ENCODE measurements at regions not wholly inside any gene's neighbourhood (a gene's known extent, or its start where the extent isn't known, plus 50 kb on each side); places are given as distances from the start of the nearest gene placed in this dataset.

- Histone ChIP-seq H3K9ac (ENCODE audit: low read depth, low read length) (no peak overlapping the region), H3K4me3 (ENCODE audit: low read length) (no peak overlapping the region)
Observed at GRCh38 chr20:21653628-21654027, 51.8 kb upstream of the PAX1 start.

DNA sequence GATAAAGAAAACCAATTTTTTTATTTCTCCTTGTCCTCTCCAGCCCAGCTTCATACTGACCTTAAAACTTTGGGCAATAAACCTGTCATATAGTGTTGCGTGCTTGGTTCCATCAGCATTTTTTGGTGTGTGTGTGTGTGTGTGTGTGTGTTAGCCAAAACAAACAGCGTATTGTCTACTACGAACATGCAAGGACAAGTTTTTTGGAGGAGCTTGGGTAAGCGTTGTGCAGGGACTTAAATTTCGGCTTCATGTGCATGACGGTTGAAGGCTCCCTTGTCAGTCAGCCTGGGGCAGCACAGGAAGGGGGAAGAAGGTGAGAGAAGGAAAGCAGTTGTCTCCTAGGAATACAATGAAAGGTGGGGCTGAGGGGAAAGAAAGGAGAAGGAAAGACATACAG lies 62.0 kb upstream of the PAX1 start:
- H3K4me3 ChIP-seq (ENCODE audit: low read length) = no peak overlapping the region
- H3K36me3 ChIP-seq (ENCODE audit: insufficient read depth, low read depth, low read length) = no peaks in the 10 kb centered on the region
- no peak overlapping the region for H3K9ac ChIP-seq (ENCODE audit: low read depth, low read length)
- no peaks in the 10 kb centered on the region for H3K4me1 ChIP-seq (ENCODE audit: insufficient read depth, low read length)
- no peak overlapping the region for H3K27ac ChIP-seq (ENCODE audit: low read length)
- no peaks in the 10 kb centered on the region; the same call in 1 of the 2 replicates for H3K27me3 ChIP-seq (ENCODE audit: insufficient read depth, low read length)
- peaks cover 7% of the 10 kb centered on the region; the same call in 1 of the 2 replicates for H3K9me3 ChIP-seq (ENCODE audit: insufficient read depth, low read depth, low read length)

More at GRCh38 chr20:21653628-21654027, 51.8 kb upstream of the PAX1 start:
- Histone ChIP-seq H3K9me3 (ENCODE audit: insufficient read depth, low read depth, low read length) (no peaks in the 10 kb centered on the region), H3K36me3 (ENCODE audit: insufficient read depth, low read depth, low read length) (no peaks in the 10 kb centered on the region), H3K27me3 (ENCODE audit: insufficient read depth, low read length) (0 out of 2 replicates have a peak, but pooled peaks cover 6% of the 10 kb centered on the region), H3K4me1 (ENCODE audit: insufficient read depth, low read length) (no peaks in the 10 kb centered on the region), H3K27ac (ENCODE audit: low read length) (no peak overlapping the region)

DNA sequence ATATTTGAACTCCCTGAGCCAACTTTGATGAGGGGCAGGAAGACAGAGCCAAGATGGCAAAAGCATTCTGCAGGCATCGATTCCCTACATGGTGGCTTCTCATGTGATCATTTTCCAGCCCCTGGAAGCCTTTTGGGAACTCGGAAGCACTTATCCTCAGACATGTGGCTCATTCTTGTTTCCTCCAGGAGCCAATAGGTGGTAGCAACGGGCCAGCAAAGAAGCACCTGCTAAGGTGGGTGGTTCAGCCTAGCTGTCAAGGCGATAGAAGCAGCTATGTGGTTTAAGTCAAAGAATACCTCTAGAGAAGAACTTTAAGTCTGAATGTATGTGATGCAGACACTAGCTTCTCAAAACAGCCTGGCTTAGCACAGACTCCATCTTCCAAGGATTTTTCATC lies 64.9 kb upstream of the PAX1 start:
- Histone ChIP-seq H3K4me1 (ENCODE audit: insufficient read depth, low read length) (no peaks in the 10 kb centered on the region), H3K27me3 (ENCODE audit: insufficient read depth, low read length) (no peaks in the 10 kb centered on the region; the same call in 1 of the 2 replicates), H3K9me3 (ENCODE audit: insufficient read depth, low read depth, low read length) (no peaks in the 10 kb centered on the region), H3K4me3 (ENCODE audit: low read length) (no peak overlapping the region), H3K27ac (ENCODE audit: low read length) (no peak overlapping the region), H3K9ac (ENCODE audit: low read depth, low read length) (no peak overlapping the region), H3K36me3 (ENCODE audit: insufficient read depth, low read depth, low read length) (no peaks in the 10 kb centered on the region)

DNA sequence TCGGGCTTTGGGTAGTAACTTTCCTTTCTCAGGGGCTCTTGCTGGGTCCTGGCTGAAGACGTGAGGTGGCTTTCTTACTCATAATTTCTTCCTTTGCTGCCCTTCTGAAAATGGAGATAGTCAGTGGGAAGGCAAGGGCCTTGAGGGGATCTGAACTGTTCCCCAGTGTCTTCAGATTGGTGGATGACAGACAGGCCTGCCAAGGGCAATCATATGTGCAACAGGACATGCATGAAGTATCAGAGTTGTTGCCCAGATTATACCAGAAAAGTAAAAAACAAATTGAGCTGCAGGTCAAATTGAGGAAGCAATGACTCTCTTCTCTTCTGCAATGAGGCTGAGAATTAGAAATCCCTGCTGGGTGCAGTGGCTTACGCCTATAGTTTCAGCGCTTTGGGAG lies 71.6 kb upstream of the PAX1 start:
- Histone ChIP-seq H3K4me3 (ENCODE audit: low read length) (no peak overlapping the region), H3K4me1 (ENCODE audit: insufficient read depth, low read length) (no peaks in the 10 kb centered on the region), H3K9ac (ENCODE audit: low read depth, low read length) (no peak overlapping the region), H3K27me3 (ENCODE audit: insufficient read depth, low read length) (no peaks in the 10 kb centered on the region; the same call in 1 of the 2 replicates), H3K36me3 (ENCODE audit: insufficient read depth, low read depth, low read length) (no peaks in the 10 kb centered on the region), H3K27ac (ENCODE audit: low read length) (no peak overlapping the region), H3K9me3 (ENCODE audit: insufficient read depth, low read depth, low read length) (no peaks in the 10 kb centered on the region)

GRCh38 chr20:21632735-21633053 lies 72.8 kb upstream of the PAX1 start:
- no peak overlapping the region for H3K27ac ChIP-seq (ENCODE audit: low read length)
- no peaks in the 10 kb centered on the region for H3K36me3 ChIP-seq (ENCODE audit: insufficient read depth, low read depth, low read length)
- no peaks in the 10 kb centered on the region for H3K27me3 ChIP-seq (ENCODE audit: insufficient read depth, low read length)
- H3K9me3 ChIP-seq (ENCODE audit: insufficient read depth, low read depth, low read length) = no peaks in the 10 kb centered on the region
- no peaks in the 10 kb centered on the region for H3K4me1 ChIP-seq (ENCODE audit: insufficient read depth, low read length)
- no peak overlapping the region for H3K4me3 ChIP-seq (ENCODE audit: low read length)
- no peak overlapping the region for H3K9ac ChIP-seq (ENCODE audit: low read depth, low read length)

- Histone ChIP-seq H3K4me1 (ENCODE audit: insufficient read depth, low read length) (no peaks in the 10 kb centered on the region), H3K27me3 (ENCODE audit: insufficient read depth, low read length) (no peaks in the 10 kb centered on the region), H3K9ac (ENCODE audit: low read depth, low read length) (no peak overlapping the region), H3K4me3 (ENCODE audit: low read length) (no peak overlapping the region), H3K36me3 (ENCODE audit: insufficient read depth, low read depth, low read length) (no peaks in the 10 kb centered on the region), H3K9me3 (ENCODE audit: insufficient read depth, low read depth, low read length) (no peaks in the 10 kb centered on the region), H3K27ac (ENCODE audit: low read length) (no peak overlapping the region)
Observed at GRCh38 chr20:21632031-21632734, 73.3 kb upstream of the PAX1 start.

DNA sequence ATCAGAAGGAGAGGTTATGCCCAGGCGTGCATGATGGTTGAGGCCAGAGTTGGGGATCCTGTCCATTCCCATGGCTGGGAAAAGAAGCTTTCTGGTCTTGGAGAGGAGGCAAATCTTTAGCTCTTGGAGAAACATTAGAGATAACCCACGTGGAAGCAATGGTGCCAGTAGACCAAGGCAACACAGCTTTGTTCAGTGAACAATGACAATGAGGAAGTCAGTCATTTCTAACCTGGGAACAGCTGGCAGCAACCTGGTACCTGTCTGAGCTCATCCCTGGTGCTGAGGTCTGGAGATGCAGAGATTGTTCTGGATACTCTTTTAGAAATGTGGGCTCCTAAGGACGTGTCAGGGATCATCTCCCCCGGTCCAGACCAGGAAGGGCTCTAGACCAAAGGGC lies 76.7 kb upstream of the PAX1 start:
- Histone ChIP-seq H3K9ac (ENCODE audit: low read depth, low read length) (no peak overlapping the region), H3K36me3 (ENCODE audit: insufficient read depth, low read depth, low read length) (no peaks in the 10 kb centered on the region), H3K27me3 (ENCODE audit: insufficient read depth, low read length) (no peaks in the 10 kb centered on the region), H3K27ac (ENCODE audit: low read length) (no peak overlapping the region), H3K4me1 (ENCODE audit: insufficient read depth, low read length) (no peaks in the 10 kb centered on the region), H3K9me3 (ENCODE audit: insufficient read depth, low read depth, low read length) (no peaks in the 10 kb centered on the region; the same call in 1 of the 2 replicates), H3K4me3 (ENCODE audit: low read length) (no peak overlapping the region)

- no peaks in the 10 kb centered on the region for H3K4me1 ChIP-seq (ENCODE audit: insufficient read depth, low read length)
- no peak overlapping the region for H3K4me3 ChIP-seq (ENCODE audit: low read length)
- H3K9ac ChIP-seq (ENCODE audit: low read depth, low read length) = no peak overlapping the region
- H3K9me3 ChIP-seq (ENCODE audit: insufficient read depth, low read depth, low read length) = no peaks in the 10 kb centered on the region; the same call in 1 of the 2 replicates
- no peak overlapping the region for H3K27ac ChIP-seq (ENCODE audit: low read length)
- no peaks in the 10 kb centered on the region; the same call in 1 of the 2 replicates for H3K27me3 ChIP-seq (ENCODE audit: insufficient read depth, low read length)
- H3K36me3 ChIP-seq (ENCODE audit: insufficient read depth, low read depth, low read length) = no peaks in the 10 kb centered on the region
Observed at GRCh38 chr20:21623781-21624094, 81.7 kb upstream of the PAX1 start.

DNA sequence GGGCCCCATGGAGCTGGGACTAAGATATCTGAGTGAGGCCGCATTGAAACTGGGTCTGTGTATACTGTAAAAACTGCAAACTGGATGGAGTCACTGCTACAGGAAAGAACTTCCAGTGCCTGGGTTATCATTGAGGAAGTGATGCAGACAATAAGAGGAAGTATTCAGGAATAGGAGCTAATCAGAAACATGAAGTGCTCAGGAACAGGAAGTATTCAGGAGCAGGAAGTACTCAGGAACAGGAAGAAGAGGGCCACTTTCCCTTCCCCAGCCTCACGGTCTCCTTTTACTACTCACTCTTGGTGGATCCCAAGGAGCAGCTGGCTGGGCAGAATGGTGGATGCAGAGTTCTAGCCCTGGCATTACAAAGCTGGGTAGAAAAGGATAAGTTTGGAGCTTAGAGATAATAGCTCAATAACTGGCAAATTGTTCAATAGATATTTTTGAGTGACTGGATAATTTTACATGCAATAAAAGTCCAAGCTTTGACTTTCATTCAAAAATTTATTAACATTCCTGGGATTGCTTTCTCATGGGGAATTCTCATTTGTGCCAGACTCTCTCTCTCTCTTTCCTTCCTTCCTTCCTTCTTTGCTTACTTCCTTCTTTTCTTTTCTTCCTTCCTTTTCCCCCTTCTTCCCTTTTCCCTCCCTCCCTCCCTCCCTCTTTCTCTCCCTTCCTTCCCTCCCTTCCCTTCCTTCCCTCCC lies 82.2 kb upstream of the PAX1 start:
- no peaks in the 10 kb centered on the region; the same call in 1 of the 2 replicates for H3K9me3 ChIP-seq (ENCODE audit: insufficient read depth, low read depth, low read length)
- H3K4me1 ChIP-seq (ENCODE audit: insufficient read depth, low read length) = no peaks in the 10 kb centered on the region
- H3K27me3 ChIP-seq (ENCODE audit: insufficient read depth, low read length) = no peaks in the 10 kb centered on the region; the same call in 1 of the 2 replicates
- no peak overlapping the region for H3K4me3 ChIP-seq (ENCODE audit: low read length)
- H3K9ac ChIP-seq (ENCODE audit: low read depth, low read length) = no peak overlapping the region
- no peak overlapping the region for H3K27ac ChIP-seq (ENCODE audit: low read length)
- H3K36me3 ChIP-seq (ENCODE audit: insufficient read depth, low read depth, low read length) = no peaks in the 10 kb centered on the region

GRCh38 chr20:21622097-21622857 lies 83.2 kb upstream of the PAX1 start:
- Histone ChIP-seq H3K9me3 (ENCODE audit: insufficient read depth, low read depth, low read length) (no peaks in the 10 kb centered on the region; the same call in 1 of the 2 replicates), H3K4me3 (ENCODE audit: low read length) (no peak overlapping the region), H3K36me3 (ENCODE audit: insufficient read depth, low read depth, low read length) (no peaks in the 10 kb centered on the region), H3K9ac (ENCODE audit: low read depth, low read length) (no peak overlapping the region), H3K4me1 (ENCODE audit: insufficient read depth, low read length) (no peaks in the 10 kb centered on the region), H3K27me3 (ENCODE audit: insufficient read depth, low read length) (peaks cover 5% of the 10 kb centered on the region; the same call in 1 of the 2 replicates), H3K27ac (ENCODE audit: low read length) (no peak overlapping the region)

DNA sequence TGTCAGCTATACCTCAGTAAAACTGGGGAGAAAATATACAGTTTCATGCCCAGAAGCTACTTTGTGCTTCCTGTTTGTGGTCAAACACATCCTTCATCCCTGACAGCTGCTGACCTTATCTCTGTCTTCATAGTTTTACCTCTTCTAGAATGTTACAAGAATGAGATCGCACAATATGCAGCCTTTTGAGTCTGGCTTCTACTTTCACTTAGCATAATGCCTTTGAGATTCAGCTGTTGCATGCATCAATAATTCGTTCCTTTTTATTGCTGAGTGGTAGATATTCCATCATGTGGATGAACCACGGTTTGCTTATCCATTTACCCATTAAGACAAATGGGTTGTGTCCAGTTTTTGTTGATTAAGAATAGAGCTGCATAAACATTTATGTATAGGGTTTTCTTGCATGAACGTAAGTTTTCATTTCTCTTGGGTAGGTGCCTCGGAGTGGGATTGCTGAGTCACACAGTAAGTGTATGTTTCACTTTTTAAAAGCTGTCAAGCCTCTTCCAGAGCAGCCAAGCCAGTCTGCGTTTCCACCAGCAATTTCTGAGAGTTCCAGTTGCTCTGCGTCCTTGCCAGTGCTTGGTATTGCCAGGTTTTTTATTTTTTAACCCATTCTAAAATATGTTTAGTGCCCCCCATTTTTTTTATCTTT lies 86.6 kb upstream of the PAX1 start:
- no peak overlapping the region for H3K9ac ChIP-seq (ENCODE audit: low read depth, low read length)
- no peak overlapping the region for H3K4me3 ChIP-seq (ENCODE audit: low read length)
- no peak overlapping the region for H3K27ac ChIP-seq (ENCODE audit: low read length)
- no peaks in the 10 kb centered on the region for H3K4me1 ChIP-seq (ENCODE audit: insufficient read depth, low read length)
- H3K36me3 ChIP-seq (ENCODE audit: insufficient read depth, low read depth, low read length) = no peaks in the 10 kb centered on the region
- H3K27me3 ChIP-seq (ENCODE audit: insufficient read depth, low read length) = peaks cover 10% of the 10 kb centered on the region; the same call in 1 of the 2 replicates
- no peaks in the 10 kb centered on the region for H3K9me3 ChIP-seq (ENCODE audit: insufficient read depth, low read depth, low read length)
